Cardiac muscle cell (in vitro differentiated cells and primary cell): ENCODE measurements at regions not wholly inside any gene's neighbourhood (a gene's known extent, or its start where the extent isn't known, plus 50 kb on each side); places are given as distances from the start of the nearest gene placed in this dataset.

ENCODE experiments used
- DNase-seq, 2 donors: peaks; one replicate each; pipeline versions ENCODE4 v3.0.0 to v3.0.0-alpha.2; 2010 to 2017; ENCODE audit warnings: low read depth in 1 of 2, low spot score in 1 of 2
- H3K27ac ChIP-seq: fragments of 200-600 bp; sonication (generic); 2 replicates; pipeline ENCODE4 v1.5.1; 2016
- H3K27me3 ChIP-seq: fragments of 200-600 bp; sonication (generic); 2 replicates; pipeline ENCODE4 v1.6.0; 2016; ENCODE audit warnings: control low read depth
- H3K36me3 ChIP-seq: fragments of 200-600 bp; sonication (generic); 2 replicates; pipeline ENCODE4 v1.5.1; 2016; ENCODE audit warnings: control low read depth
- H3K4me1 ChIP-seq: fragments of 200-600 bp; sonication (generic); 2 replicates; pipeline ENCODE4 v1.8.1; 2017; ENCODE audit warnings: low read depth, mild to moderate bottlenecking, mixed run types
- H3K4me3 ChIP-seq: fragments of 200-600 bp; sonication (generic); 2 replicates; pipeline ENCODE4 v1.5.1; 2016; ENCODE audit warnings: mild to moderate bottlenecking
- H3K9me3 ChIP-seq: fragments of 200-600 bp; sonication (generic); 2 replicates; pipeline ENCODE4 v1.5.1; 2017; ENCODE audit warnings: low read depth, mild to moderate bottlenecking, control low read depth
- TF ChIP-seq, protein P1 (sequence below): IDR thresholded peaks from 2 replicates; pipeline ENCODE4 v1.5.1; 2012; ENCODE audit warnings: low read depth, mild to moderate bottlenecking, low read length

DNA sequence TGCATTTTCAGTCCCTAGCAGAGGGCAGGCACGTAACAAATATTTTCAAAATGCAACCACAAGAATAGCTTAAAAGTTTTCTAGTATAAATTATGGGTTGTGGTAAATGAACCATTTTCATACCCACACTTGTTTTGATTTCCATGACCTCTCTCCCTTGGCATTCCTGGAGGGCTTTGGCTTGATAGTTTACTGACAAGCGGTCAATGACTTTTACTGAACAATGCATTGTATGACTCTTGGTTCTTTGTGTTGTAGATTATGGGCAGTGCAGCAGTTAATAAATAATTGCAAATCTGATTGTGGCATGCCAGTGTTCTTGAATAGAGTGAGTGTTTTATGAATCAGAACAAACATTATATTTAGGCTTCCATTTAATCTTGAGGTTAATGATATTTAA, 285.2 kb upstream of the ARX start:
- no peak overlapping the region for H3K27ac ChIP-seq
- no peaks in the 10 kb centered on the region for H3K36me3 ChIP-seq
- H3K27me3 ChIP-seq, result no peaks in the 10 kb centered on the region
- no peaks in the 10 kb centered on the region for H3K4me1 ChIP-seq
- DNase-seq, result no peak
- H3K9me3 ChIP-seq, result no peaks in the 10 kb centered on the region
- TF ChIP-seq, protein P1, sequence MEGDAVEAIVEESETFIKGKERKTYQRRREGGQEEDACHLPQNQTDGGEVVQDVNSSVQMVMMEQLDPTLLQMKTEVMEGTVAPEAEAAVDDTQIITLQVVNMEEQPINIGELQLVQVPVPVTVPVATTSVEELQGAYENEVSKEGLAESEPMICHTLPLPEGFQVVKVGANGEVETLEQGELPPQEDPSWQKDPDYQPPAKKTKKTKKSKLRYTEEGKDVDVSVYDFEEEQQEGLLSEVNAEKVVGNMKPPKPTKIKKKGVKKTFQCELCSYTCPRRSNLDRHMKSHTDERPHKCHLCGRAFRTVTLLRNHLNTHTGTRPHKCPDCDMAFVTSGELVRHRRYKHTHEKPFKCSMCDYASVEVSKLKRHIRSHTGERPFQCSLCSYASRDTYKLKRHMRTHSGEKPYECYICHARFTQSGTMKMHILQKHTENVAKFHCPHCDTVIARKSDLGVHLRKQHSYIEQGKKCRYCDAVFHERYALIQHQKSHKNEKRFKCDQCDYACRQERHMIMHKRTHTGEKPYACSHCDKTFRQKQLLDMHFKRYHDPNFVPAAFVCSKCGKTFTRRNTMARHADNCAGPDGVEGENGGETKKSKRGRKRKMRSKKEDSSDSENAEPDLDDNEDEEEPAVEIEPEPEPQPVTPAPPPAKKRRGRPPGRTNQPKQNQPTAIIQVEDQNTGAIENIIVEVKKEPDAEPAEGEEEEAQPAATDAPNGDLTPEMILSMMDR, result no peak
- H3K4me3 ChIP-seq, result no peak overlapping the region

DNA sequence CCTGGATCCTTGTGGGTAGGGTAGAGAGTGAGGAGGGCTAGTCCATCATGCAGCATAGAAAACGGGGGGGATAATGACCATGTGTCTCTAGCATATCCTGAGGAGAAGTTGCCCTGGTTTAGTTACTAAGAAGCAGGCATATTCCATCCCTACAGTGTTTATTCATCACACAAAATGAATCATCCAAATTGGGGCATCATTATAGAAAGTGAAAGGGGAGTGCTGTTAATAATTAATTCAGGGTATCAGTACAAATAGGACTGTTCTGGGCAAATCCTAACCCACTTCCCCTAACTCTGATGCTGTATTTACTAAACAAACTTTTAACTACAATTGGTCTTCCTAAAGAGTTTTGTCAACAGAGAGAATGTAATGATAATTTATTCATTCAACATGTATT, 281.1 kb upstream of the ARX start:
- TF ChIP-seq, protein P1, result no peak
- no peaks in the 10 kb centered on the region for H3K4me1 ChIP-seq
- H3K9me3 ChIP-seq, result no peaks in the 10 kb centered on the region
- no peak overlapping the region for H3K27ac ChIP-seq
- H3K27me3 ChIP-seq, result no peaks in the 10 kb centered on the region
- H3K4me3 ChIP-seq, result no peak overlapping the region
- H3K36me3 ChIP-seq, result no peaks in the 10 kb centered on the region
- no peak for DNase-seq

DNA sequence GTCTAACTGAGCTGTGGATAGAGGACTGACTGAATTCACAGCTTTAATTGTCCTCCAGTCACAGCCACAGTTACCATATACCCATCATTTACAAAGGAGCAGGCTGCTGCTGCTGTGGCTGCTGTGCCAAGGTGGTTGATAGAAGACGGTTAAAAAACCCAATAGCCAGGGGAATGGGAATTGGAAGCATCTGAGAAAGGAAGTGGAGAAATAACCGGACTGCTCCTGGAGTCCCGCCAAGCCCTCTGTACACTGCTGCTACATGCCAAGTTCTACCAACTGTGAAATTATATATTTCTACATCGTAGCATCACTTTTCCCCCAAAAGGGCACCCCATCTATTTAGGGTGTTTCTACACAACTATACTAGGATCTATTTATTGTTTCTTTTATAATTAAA, 279.7 kb upstream of the ARX start:
- no peaks in the 10 kb centered on the region for H3K36me3 ChIP-seq
- no peaks in the 10 kb centered on the region for H3K4me1 ChIP-seq
- H3K27ac ChIP-seq, result no peak overlapping the region
- H3K4me3 ChIP-seq, result no peak overlapping the region
- no peaks in the 10 kb centered on the region for H3K9me3 ChIP-seq
- no peaks in the 10 kb centered on the region for H3K27me3 ChIP-seq
- no peak for DNase-seq
- TF ChIP-seq, protein P1, result no peak

DNA sequence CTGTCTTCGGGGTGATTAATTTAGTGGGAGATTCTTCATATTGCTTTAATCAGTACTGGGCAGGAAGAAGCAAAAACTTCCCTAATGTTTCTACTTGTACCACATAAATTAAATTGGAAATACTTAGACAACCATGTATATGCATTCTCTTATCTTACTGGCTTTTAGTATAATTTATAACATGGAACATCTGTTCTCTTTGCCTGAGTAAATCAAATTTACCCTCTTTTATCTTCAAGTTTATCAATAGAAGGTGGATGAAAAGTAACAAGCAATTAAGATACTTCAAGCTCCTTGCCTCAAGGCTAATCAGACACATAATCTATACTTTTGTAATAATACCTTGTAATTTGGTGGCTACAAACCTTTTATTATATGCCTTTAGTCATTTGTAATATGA, 274.4 kb upstream of the ARX start:
- Histone ChIP-seq H3K4me3 (no peak overlapping the region), H3K27me3 (no peaks in the 10 kb centered on the region), H3K9me3 (no peaks in the 10 kb centered on the region), H3K36me3 (no peaks in the 10 kb centered on the region), H3K4me1 (no peaks in the 10 kb centered on the region), H3K27ac (no peak overlapping the region)
- no peak for DNase-seq
- TF ChIP-seq, protein P1, result no peak

DNA sequence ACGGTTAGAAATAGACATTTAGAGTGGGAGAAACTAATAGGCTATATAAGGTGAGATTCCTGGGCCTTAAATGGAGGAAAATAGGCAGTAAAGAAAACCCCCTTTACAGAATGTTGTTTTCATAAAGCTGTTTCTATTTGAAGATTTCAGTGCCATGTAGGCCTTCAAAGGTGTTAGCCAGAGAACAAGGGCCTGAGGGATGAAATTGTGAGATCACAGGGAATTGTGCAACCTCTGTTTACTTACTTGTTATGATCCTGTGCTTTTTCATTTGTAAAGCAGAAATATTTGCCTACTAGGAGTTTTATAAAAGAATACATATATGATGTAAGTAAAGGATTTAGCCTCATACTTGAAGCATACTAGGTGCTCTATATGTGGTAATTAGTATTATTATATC, 272.9 kb upstream of the ARX start:
- DNase-seq, result no peak
- no peak overlapping the region for H3K4me3 ChIP-seq
- TF ChIP-seq, protein P1, result no peak
- H3K4me1 ChIP-seq, result no peaks in the 10 kb centered on the region
- no peaks in the 10 kb centered on the region for H3K9me3 ChIP-seq
- H3K27me3 ChIP-seq, result no peaks in the 10 kb centered on the region
- no peak overlapping the region for H3K27ac ChIP-seq
- no peaks in the 10 kb centered on the region for H3K36me3 ChIP-seq

DNA sequence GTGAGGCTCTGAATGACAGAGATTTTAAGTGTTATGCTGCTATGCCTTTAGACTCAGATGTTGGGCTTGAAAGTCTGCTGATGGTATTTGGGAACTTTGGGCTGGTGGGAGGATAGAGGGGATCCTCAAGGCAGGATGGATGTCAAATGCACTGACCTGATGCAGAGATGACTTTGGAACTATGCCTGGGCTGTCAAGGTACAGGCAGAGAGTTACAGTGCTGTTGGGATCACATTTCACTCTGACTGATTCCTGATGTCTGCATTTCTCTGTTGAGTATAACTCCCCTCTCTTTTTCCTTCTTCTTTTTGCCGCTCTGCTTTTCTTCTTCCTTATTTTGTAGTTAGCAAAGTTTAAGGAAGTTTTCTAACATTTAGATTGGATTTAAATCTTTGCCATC, 271.8 kb upstream of the ARX start:
- DNase-seq, result no peak
- Histone ChIP-seq H3K4me3 (no peak overlapping the region), H3K27me3 (no peaks in the 10 kb centered on the region), H3K9me3 (no peaks in the 10 kb centered on the region), H3K4me1 (no peaks in the 10 kb centered on the region), H3K36me3 (no peaks in the 10 kb centered on the region), H3K27ac (no peak overlapping the region)
- TF ChIP-seq, protein P1, result no peak
